GM18520 (cell line): ENCODE measurements at regions not wholly inside any gene's neighbourhood (a gene's known extent, or its start where the extent isn't known, plus 50 kb on each side); places are given as distances from the start of the nearest gene placed in this dataset.

ENCODE experiments used
- ATAC-seq: cut with Tn5 transposase; IDR thresholded peaks from one replicate; pipeline ENCODE4 v1.9.1; 2021; ENCODE audit not compliant: unreplicated experiment

- no peak for ATAC-seq
Measured at GRCh38 chr9:13608451-13608850, 329.0 kb upstream of the MPDZ start.

- ATAC-seq = no peak
Measured at GRCh38 chr9:13607481-13608441, 328.3 kb upstream of the MPDZ start.

GRCh38 chr9:13606586-13606985 lies 327.1 kb upstream of the MPDZ start:
- no peak for ATAC-seq

DNA sequence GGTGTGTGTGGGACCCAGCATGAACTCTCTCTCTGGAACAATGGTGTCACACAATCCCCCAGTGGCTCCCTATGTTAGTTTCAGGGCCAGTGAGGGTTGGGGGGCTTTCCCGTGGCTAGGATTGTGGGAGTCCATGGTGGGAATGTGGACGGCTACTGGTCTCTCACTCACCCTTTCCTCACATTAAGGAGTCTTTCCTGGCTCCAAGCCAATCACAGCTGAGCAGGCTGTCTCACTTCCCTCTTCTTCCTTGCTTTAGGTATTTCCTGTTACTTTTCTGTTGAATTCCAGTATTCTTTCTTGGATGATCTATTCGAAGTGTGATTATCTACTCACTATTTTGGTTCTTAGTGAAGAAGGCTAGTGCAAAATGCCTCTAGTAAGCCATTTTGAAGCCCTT lies 324.4 kb upstream of the MPDZ start:
- ATAC-seq = no peak

- ATAC-seq = no peak
Measured at GRCh38 chr9:13598738-13599137, 319.2 kb upstream of the MPDZ start.

DNA sequence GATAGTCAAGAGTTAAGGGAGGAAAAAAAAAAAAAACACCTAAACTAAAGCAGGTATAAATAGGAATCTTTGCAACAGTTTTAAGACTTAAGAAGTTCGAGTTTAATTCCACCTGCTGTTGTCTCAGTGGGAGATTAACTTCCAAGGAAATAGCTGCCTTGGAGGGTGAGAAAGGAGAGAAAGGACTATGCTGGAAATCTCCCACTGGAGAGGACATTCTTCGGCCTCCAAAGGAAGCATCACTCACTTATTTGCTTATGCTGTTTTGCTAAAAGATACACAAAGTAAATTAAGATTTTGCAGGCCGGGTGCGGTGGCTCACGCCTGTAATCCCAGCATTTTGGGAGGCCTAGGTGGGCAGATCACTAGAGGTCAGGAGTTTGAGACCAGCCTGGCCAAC lies 317.9 kb upstream of the MPDZ start:
- no peak for ATAC-seq

DNA sequence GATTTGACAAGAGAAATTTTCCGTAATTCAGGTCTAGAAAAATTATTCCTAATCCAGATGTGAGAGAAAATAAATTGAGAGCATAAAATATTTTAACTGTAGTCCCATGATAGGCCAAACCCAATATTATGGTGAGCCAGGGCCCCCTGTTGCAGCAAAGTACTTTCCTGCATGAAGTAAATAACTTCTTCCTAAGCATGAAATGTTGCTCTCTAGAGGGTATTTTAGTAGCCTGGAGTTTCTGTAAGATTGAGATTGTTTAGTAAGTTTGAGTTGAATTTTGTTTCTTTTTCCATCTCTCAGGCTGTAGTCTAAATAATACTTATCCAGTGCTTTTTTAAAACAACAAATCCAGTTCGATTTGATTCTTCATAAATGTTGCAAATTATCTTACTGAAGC lies 317.5 kb upstream of the MPDZ start:
- no peak for ATAC-seq

DNA sequence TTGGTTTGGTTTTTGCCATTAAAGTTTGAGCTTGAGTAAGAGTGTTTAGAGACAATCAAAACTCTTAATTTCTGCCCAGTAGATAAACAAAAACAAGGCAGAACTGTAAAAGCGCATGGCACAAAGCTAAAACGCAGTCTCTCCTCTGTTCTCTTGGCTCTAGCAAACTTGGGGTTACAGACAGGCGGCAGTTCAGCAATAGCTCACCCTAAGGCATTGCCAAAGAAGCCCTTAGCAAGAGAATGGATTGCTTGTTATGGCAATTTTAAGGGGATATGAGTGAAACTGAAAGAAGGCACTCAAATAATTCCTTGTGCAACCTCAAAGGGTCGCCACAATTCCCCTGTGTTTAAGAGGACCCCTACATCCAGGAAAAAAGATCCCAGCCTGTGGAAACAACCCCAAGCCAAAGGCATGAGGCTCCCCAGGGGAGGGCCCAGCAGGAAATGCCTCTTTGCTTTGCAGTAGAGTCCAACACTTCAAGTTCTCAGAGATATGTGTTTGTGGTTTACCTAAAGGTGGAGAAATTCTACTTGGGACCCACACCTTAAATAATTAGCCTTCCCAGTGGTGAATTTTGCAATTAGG lies 317.0 kb upstream of the MPDZ start:
- no peak for ATAC-seq

GRCh38 chr9:13590996-13591395 lies 311.5 kb upstream of the MPDZ start:
- ATAC-seq = no peak

- ATAC-seq = no peak
Measured at GRCh38 chr9:13589034-13589737, 309.7 kb upstream of the MPDZ start.

DNA sequence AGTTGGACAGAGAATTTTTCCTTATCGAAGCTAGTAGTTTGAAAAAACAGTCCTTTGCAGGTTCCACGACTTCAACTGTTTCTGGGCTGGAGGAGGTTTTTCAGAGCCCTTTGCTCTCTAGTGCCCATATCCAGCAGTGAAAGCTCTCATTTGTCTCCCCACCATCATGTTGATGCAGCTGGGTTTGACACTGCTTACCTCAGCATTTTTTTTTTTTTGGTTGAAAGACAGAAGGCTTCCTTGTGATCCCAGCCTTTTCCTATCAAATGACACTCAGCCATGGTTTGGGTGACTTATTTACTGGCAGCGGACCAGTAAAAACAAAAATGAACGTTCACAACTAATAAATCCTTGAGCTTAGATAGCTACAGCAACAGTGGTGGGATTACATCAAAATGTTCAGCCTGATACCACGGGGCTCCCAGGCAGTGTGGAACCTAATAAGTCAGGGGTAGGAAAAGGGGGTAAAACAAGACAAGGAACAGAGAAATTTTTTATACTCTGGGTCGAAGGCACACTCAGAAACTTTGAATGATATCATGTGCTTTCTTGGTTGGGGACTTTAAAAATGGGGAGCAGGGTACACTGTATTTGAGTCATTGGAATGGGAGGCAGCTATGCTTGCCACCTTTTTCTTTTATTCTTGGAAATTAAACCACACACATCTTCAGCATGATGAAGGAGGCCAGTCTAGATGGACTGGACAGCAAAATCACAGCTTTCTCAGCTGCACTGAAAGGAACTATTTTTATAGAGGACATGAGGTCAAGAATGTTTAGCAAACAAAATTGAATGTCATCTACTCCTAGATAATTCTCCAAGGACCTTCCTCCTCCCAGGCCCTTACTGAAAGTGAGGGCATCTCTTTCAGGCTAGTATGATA lies 308.9 kb upstream of the MPDZ start:
- no peak for ATAC-seq

DNA sequence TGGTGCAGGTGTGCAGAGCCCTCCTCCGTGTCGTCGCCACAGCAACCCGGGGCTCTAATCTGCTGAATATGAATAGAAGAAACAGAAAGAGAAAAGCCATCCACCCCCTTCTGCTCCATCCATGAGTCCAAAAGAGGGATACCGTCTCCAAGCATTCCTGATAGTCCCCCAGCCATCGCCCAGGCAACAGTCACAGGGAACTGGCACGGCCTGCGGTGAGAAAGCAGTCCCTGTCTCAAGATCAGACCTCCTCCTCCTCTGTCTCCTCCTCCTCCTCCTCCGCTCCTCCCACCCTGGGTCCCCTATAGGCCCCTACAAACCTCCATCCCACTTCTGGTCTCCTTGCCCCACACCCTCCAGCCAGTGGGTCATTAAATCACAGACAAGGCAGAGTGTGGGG lies 308.1 kb upstream of the MPDZ start:
- no peak for ATAC-seq

DNA sequence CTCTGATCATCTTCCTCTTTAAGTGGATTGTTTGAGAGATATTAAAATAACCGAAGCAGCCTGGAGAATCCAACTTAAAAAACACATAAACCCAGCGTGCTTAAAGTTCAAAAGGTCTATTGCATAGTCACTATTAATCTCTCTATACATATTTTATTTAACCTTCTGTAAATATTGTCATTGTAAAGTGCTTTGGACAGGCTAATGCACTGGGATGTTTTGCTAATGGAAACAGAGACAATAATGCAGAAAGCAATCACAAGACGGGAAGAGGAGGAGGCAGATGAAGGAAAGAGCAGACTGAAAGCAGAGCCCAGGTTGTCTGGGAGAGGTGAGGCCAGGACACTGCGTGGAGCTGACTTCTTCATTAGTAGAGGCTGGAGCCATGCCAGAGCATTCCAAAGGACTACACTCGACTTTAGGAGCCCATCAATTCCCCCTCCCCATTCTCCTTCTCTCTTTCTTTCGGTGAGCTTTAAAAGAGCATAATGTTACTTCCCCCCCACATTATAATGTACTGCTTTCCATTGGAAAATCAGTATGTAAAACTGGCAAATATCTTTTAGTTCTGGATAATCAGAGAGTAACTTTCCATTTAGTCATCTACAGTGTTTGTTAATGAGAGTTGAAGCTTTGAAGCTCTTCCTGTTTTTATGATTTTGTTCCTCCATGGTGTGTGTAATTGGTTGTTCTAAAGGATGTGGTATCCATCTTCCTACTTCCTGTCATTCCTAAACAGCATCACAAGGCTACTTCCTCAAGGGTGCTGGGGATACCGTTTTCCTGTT lies 307.3 kb upstream of the MPDZ start:
- no peak for ATAC-seq

DNA sequence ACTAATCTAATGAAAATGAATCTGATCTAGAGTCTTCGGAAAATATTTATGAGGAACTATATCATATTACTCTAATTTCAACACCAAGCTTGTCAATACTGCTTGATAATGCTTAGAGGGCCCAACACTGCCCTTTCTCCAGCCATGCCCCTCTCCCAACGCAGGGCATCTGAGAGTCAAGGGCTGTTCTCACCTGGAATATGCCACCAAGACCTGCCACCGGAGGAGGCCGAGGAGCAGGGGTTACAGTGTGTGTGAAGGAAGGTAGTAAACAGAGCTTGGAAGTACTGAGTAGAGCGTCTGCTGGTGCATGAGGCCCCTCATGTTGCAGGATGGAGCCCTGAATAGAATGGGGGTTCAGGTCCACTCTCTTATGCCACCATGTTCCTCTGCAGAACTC lies 301.3 kb upstream of the MPDZ start:
- no peak for ATAC-seq

DNA sequence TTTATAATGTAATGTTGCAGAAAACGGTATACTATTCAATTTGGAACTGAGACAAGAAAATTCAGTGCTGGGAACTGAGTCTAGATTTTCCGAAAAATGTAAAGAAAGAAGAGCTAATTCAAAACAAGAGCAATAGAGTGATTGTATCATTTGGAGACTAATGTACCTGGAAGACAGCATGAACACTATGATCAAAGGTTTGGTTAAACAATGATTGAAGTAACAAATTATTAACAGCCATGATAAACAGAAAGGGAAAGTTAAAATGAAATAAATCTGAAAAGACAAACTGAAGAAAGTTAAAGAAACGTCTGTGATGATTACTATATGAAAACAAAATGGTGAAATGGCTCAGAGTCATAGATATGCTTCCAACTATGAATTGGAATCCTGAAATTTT lies 300.6 kb upstream of the MPDZ start:
- no peak for ATAC-seq

- no peak for ATAC-seq
Measured at GRCh38 chr9:13576101-13576500, 296.6 kb upstream of the MPDZ start.

DNA sequence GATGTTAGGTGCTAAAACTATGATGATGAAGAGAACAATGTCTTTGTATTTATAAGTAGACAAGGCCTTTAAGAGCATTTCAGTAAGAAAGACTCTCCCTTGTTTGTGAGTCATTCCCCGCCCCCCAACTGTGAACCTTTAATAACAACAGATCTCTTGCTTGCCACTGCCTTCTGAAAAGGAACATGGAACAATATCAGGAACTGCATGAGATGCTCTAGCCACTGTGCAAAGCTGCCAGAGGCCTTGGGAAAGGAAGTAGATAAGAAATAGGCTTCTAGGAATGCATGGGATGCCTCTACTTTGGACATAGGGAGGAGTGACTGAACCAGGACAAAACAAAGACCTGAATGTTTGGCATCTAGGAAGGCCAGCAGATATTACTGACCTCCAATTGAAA lies 296.1 kb upstream of the MPDZ start:
- ATAC-seq = no peak

DNA sequence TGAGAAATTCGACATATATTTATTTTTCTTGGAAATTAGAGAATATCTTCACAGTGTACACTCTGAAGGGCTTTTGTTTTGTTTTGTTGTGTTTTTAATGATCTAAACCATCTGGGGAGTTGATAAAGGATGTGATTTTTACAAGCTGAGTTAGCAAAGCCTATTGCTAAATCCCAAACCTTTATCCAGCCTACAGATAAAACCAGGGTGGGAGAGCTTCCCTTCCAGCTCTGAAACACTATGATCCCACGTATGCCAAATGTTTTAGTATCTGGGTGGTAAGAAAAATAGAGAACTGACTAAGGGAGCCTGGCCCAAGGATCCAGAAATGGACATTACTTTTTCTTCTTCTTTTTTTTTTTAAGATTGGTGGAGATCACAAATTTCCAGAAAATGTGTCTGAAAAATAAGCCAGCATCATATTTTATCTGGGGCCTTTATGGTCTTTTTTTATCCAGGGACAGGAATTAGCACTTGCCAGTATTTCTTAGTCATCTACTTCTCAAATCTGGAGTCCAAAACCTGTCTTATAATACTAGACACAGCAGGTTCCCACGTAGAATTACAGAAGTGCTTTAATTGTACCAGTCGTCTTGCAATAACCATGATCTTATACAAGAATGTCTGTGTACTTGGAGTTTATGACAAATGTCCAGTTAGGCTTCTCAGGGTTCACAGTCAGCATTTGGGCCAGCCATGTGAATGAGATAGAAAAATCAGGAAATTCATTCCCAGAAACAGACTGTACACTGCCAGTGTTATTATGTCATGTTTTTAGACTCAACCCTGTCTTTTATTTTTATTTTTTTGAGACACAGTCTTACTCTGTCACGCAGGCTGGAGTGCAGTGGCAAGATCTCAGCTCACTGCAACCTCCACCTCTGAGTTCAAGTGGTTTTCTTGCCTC lies 290.8 kb upstream of the MPDZ start:
- ATAC-seq = no peak

DNA sequence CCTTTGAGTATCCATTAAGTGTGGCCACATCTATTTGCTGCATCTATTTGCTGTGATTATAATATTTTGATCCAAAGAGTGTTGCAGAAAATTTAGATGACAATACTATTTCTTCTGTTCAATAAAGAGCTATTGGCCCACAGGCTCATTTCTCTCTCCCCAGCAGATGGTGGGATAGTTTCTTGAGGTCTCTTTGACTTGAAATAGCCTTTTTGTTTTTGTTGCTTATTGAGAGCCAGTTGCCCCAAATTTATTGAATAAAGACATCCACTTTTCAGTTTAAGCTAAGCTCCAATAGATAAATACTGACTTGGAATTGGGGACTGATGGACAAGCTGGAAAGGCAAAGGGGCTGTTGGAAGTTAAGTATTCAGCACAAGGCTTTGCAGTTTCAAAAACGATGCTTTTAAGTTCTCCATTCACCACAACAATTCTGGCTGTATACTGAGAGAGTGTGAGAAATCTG lies 290.1 kb upstream of the MPDZ start:
- ATAC-seq = no peak
